Head of caudate nucleus (tissue), 42 donors: ENCODE measurements at regions not wholly inside any gene's neighbourhood (a gene's known extent, or its start where the extent isn't known, plus 50 kb on each side); places are given as distances from the start of the nearest gene placed in this dataset.
"Not testable (repeated sequence)": the region's sequence is repeated elsewhere in the genome, so short reads cannot be mapped to it uniquely, and the experiment has no call there.

Experiments
- DNase-seq, 42 donors: peaks; one replicate each; pipeline versions ENCODE4 v3.0.0 to v3.0.0-alpha.2; 2020 to 2021; ENCODE audit warnings: mixed read lengths in 7 of 42
- intact Hi-C: fragments of 100-400 bp; cut with DNase I; formaldehyde crosslinking; loops from one replicate; pipeline ENCODE4 v1.15.0; 2022

DNA sequence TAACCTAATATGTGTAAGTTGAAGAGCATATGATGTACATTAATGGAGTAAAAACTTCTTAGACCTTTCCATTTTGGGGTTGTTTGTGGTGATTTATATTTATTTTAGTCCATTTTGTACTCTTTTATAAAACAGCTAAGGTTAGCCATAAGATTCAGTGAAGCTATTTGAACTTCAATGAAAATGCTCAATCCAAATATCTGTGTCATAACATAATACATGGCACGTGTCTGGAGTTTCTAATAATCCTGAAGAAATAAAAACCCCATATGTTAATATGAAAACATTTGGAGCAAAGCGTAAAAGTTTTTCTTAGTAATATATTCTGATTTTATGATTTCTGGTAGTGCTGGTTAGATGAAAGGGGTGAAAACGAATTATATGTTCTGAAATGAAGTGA, 1729.7 kb downstream of the PCDH9 start:
- DNase-seq: no peak
- intact Hi-C loops: no loop called here

DNA sequence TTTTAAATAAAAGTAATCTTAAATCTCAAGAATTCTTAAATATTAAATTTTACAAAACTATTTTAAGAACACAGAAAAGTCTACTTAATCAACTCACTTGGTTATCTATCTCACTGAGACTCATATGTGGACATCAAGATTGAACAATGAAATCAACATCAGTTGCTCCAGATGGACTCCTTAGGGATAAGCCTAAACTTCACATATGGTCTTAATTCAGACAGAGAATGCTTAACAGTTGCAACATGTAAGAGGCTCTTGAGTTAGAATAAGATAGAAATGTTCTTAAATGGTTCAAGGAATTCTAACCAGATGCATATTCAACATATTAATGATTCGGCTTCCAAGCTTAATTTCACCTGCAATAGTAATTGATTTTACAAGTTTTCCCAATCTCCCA, 1730.9 kb downstream of the PCDH9 start:
- intact Hi-C loops: no loop called here

GRCh38 chr13:65497265-65497664, 1732.9 kb downstream of the PCDH9 start:
- intact Hi-C loops: no loop called here

More for the DNA sequence above, 1730.9 kb downstream of the PCDH9 start:
- no peak for DNase-seq

GRCh38 chr13:65490725-65491124, 1739.4 kb downstream of the PCDH9 start:
- DNase-seq, intact Hi-C loops: not testable (repeated sequence)

More at GRCh38 chr13:65497265-65497664, 1732.9 kb downstream of the PCDH9 start:
- no peak for DNase-seq

DNA sequence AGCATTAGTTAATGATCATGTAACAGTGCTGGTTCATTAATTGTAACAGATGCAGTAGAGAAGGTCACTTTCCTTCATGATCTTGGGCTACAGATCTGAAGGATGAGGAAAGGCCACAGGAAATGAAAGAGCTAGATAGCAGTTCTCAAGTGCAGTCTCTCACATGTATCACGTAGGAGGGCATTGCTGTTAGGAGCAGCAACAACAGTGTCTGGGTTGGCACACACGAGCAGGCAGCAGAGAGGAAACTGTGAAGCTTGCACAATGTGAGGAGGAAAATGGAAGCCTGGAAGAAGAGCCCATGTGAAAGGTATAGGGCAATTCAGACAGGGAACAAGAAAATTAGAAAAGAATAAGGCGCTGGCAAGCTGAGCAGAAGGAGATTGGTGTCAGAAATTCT, 1741.5 kb downstream of the PCDH9 start:
- intact Hi-C loops: no loop called here

DNA sequence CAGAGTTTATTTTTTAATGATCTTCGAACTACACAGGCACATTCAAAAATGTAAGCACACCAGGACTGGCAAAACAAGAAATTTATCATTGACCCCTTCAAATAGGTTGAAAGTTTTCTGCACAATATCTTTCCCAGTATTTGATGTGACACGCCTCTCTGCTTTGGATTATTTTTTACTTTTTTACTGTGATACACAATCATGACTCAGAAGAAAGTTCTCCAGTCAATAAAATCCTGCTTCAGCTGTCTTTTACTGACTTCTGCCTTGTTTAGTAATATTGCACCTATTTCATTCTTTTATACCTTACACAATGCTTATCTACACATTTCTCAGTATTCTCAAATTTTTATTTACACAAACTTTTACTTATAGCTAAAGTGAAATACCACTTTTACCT, 1750.4 kb downstream of the PCDH9 start:
- intact Hi-C loops: no loop called here
- DNase-seq: no peak

More for the DNA sequence above, 1741.5 kb downstream of the PCDH9 start:
- no peak for DNase-seq

DNA sequence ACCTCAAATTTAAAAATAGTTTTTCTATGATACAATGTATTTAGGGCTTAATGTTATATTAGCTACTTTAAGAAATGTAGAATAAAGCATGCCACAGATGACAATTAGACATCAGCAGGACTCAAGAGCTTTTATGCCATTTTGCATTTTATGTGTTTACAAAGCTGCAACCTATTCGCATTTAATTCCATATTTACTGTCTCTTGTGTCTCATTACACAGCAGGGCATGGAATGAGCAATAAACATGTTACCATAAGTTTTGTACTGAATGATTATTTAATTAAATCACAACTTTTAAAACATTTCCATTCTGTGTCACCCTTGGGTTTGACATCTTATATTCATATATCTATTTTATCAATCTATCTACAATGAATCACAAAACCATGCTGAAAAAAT, 1756.9 kb downstream of the PCDH9 start:
- no peak for DNase-seq
- intact Hi-C loops: no loop called here

GRCh38 chr13:65472336-65472735, 1757.8 kb downstream of the PCDH9 start:
- no peak for DNase-seq
- intact Hi-C loops: no loop called here

GRCh38 chr13:65470781-65471180, 1759.4 kb downstream of the PCDH9 start:
- intact Hi-C loops: no loop called here
- no peak for DNase-seq

DNA sequence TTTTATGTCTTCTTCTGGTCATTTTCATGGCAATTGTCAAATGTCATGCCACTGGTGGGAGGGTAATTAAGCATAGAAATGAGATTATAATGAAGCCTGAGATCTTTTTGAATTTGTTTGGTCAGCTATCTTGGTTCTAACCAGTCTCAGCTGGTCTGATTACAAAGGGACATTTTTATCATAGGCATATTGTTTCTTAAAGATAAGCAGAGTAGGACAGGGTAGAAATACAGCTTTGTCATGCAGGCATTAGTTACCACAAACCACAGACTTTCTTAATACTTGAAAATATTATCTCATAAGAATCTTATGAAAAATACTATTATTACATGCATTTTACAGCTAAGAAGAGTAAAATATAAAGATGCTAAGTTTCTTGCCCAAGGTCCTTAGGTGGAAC, 1761.5 kb downstream of the PCDH9 start:
- intact Hi-C loops: no loop called here
- no peak for DNase-seq

DNA sequence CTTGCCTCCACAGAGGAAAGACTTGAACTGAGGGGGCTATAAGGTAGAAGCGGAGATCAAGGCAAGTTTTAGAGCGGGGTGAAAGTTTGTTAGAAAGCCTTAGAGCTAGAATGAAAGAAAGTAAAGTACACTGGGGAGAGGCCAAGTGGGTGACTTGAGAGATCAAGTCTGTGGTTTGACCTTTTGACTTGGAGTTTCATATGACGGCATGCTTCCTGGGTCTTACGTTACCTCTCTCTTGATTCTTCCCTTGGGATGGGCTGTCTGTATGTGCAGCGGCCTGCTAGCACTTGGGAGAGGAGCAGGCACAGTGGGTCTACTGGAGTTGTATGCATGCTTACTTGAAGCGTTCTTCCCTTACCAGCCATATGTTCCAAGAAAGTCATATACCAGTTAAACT, 1768.5 kb downstream of the PCDH9 start:
- intact Hi-C loops: no loop called here
- no peak for DNase-seq

- DNase-seq: no peak
- intact Hi-C loops: no loop called here
Observed at GRCh38 chr13:65460136-65460535, 1770.0 kb downstream of the PCDH9 start.

- DNase-seq: no peak
Observed at GRCh38 chr13:65456150-65456912, 1773.8 kb downstream of the PCDH9 start.

DNA sequence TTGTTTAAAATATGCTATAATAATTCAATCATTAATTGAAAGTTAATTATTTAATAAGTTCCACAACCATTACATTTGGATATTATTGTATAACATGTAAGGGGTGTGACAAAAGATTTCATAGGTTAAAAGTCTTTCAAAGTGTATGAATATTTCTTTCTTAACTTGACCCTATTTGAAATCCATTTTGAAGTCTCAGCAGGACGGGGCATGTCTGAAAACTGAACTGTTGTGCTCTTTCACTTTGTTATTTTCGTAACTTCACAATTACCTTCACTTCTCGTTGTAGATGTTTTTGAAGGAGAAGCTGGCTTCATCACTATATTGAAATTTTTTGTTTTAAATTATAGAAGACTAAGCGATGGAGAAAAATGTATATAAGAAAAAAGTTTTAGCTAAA, 1775.7 kb downstream of the PCDH9 start:
- intact Hi-C loops: no loop called here

More at GRCh38 chr13:65456150-65456912, 1773.8 kb downstream of the PCDH9 start:
- intact Hi-C loops: no loop called here

GRCh38 chr13:65453982-65454381, 1776.2 kb downstream of the PCDH9 start:
- DNase-seq: no peak

More for the DNA sequence above, 1775.7 kb downstream of the PCDH9 start:
- no peak for DNase-seq

DNA sequence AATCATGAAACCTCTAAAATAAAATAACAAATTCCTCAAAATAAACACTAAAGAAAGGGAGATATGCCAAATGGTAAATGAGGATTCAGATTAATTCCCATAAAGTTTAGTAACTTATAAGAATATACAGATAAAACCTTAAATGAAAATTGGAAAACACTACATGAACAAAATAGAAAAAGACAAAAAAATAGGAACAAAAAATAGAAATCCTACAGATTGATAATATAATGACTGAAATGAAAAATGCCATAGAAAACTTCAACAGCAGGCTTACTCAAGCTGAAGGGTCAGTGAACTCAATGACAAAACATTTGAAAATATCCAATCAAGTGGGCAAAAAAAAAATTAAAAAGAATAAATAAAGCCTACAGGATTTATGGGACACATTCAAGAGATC, 1784.8 kb downstream of the PCDH9 start:
- no peak for DNase-seq
- intact Hi-C loops: no loop called here

More at GRCh38 chr13:65453982-65454381, 1776.2 kb downstream of the PCDH9 start:
- intact Hi-C loops: no loop called here

DNA sequence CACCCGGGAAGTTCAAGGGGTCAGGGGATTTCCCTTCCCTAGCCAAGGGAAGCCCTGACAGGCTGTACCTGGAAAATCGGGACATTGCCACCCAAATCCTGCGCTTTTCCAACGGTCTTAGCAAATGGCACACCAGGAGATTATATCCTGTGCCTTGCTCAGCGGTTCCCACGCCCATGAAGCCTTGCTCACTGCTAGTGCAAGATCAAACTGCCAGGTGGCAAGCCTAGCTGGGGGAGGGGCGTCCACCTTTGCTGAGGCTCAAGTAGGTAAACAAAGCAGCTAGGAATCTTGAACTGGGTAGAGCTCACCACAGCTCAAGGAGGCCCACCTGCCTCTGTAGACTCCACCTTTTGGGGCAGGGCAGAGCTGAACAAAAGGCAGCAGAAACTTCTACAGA, 1794.5 kb downstream of the PCDH9 start:
- DNase-seq: no peak
- intact Hi-C loops: no loop called here

DNA sequence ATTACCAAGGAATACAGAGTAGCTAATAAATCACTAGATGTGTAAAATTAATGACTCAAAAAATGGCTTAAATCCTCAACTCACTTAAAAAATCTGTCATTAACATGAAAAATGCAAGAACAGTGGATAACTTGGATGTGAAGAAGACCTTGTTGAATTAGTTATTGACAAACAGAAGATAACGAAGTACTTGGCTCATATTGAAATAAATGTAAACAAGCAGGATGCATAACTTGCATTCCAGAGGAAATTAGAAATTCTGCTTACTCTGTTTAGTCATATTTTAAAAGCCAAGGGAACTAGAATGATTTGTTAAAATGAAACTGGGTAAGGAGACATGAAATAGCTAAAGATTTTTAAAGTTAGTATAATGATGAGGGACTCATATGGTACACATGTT, 1812.2 kb downstream of the PCDH9 start:
- intact Hi-C loops: no loop called here
- DNase-seq: no peak

DNA sequence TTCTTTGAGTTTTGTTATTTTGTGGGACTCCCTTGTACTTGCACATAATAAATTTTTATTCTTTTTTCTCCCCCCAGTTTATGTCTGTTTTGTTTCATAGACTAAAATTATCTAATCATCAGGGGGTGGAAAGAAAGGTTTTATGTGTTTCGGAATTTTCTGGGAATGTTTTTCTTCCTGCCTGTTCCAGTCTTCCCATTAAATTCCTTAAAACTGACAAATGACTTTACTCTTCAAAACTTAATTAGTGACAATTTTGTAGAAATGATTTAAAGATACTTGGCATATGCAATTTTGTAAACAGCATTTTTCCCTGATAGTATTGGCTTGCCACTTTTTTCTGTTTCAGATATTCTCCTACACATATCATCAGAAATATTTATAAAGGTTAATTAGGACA, 1813.4 kb downstream of the PCDH9 start:
- intact Hi-C loops: no loop called here
- no peak for DNase-seq

GRCh38 chr13:65414187-65414586, 1815.9 kb downstream of the PCDH9 start:
- intact Hi-C loops: no loop called here
- DNase-seq: no peak

- intact Hi-C loops: no loop called here
- DNase-seq: no peak
Observed at GRCh38 chr13:65411521-65411920, 1818.6 kb downstream of the PCDH9 start.
